HG03460 (cell line): ENCODE measurements at regions not wholly inside any gene's neighbourhood (a gene's known extent, or its start where the extent isn't known, plus 50 kb on each side); places are given as distances from the start of the nearest gene placed in this dataset.
"Not testable (repeated sequence)": the region's sequence is repeated elsewhere in the genome, so short reads cannot be mapped to it uniquely, and the experiment has no call there.

Experiments used
- ATAC-seq: cut with Tn5 transposase; IDR thresholded peaks from one replicate; pipeline ENCODE4 v1.9.1; 2021; ENCODE audit not compliant: unreplicated experiment

DNA sequence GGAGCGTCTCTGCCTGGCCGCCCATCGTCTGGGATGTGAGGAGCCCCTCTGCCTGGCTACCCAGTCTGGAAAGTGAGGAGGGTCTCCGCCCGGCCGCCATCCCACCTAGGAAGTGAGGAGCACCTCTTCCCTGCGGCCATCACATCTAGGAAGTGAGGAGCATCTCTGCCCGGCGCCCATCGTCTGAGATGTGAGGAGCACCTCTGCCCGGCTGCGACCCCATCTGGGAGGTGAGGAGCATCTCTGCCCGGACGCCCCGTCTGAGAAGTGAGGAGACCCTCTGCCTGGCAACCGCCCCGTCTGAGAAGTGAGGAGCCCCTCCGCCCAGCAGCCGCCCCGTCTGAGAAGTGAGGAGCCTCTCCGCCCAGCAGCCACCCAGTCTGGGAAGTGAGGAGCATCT, 84.5 kb downstream of the IDS start:
- ATAC-seq: not testable (repeated sequence)

DNA sequence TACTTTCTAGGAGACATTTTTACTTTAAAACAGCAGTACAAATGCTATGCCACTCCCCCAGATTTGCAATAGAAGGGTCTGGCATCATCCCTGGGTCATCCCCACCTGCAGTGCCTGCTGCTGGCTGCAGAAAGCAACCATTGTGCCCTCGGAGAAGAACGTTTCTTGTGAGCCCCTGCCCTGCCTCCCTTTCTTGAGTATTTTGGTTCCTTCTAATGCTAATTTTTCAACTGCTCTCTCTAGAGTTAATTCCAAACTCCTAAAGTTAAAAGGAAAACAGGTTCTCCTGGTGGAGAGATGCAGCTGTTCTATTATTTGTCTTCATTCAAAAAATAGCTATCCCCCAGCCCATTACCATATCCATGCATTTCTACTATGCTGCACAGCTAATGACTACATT, 107.1 kb downstream of the IDS start:
- ATAC-seq: no peak

DNA sequence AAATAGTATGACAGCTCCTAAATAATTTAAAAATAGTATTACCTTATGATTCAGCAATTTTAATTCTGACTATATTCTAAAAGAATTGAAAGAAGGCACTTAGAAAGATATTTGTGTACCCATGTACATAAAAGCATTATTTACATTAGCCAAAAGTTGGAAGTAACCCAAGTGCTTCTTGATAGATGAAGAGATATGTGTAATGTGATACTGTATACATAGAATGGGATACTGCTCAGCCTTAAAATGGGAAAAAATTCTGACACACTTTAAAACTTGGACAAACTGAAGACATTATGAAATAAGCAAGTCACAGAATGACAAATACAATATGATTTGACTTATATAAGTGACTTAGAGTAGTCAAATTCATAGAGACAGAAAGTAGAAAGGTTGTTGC, 112.2 kb downstream of the IDS start:
- no peak for ATAC-seq

DNA sequence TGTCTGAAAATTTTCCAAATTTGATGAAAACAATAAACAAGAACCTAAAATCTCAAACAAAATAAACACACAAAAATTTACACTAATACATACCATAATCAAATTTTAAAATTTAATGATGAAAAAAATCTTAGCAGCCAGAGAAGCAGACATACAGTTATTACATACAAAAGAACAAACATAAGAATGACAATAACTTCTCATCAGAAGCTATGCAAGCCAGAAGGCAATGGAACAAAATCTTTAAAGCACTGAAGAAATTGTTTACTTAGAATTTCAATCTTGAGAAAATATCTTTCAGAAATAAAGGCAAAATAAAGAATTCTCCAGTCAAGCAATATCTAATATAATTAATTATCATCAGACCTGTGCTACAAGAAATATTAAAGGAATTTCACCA, 121.3 kb downstream of the IDS start:
- no peak for ATAC-seq

DNA sequence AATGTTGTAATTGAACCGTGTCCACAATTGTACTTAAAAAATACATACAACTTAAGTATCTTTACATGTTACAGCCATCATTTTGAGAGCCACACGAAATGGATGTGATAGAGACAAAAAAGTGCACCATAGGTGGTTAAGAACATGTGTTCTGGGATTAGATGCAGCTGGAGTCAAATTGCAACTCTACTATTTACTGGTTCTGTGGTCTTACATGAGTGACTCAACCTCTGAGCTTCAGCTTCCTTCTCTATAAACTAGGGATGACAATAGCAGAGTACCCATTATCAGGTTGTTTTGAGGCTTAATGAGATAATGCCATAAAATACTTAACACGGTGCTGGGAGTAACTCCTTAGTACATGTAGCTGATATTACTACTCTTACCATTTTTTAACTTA, 130.4 kb downstream of the IDS start:
- ATAC-seq: no peak

DNA sequence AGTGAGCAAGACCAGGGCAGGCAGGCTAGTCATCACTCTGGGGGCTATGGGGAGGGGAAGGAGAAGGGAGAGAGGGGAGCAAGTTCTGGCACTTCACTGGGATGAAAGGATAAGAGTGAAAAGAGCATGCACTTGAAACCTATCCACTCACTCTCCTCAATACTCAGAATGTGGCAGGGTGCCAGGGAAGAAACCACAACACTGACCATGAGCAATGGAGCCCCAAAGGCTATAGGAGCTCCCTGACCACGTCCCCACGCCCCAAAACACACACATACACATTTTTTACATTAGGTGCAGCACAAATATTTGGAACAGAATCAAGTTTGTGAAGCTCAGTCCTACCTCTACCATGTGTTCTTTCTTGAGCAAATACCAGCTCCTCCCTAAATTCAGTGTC, 132.2 kb downstream of the IDS start:
- ATAC-seq: no peak

DNA sequence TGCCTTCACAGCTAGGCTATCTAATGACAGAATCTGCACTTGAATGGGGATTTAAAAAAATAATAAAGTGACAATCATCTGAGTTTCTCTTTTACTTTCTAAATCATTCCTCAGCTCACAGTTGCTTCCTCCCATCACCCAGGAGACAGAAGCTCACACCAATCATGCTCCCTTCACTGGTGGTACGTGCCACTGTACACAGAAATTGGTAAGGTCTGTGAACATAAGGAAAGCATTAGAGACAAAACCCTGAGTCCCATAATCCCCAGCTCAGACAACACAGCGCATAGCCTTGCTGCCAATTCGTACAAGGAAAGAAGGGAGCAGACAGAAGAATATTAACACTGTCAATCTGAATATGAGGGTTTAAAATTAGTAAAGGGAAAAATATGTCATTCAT, 133.1 kb downstream of the IDS start:
- ATAC-seq: no peak

DNA sequence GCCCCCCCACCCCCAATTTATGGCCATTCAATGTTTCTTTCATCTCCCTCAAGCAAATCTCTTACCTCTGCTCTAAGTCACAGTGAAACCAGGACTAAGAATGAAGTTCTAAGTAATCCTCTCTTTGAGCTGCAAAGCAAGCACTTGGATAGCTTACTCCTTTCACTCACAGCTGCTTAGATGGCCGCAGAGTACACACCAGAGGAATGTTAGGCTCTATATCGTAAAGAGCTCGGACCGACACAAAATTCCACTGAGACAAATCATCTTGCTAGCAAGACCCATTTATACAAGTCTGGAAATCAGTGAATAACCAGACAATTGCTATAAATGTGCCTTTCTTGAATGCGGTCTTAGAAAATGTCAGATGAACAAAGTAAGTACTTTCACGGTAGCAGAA, 135.0 kb downstream of the IDS start:
- ATAC-seq: no peak

DNA sequence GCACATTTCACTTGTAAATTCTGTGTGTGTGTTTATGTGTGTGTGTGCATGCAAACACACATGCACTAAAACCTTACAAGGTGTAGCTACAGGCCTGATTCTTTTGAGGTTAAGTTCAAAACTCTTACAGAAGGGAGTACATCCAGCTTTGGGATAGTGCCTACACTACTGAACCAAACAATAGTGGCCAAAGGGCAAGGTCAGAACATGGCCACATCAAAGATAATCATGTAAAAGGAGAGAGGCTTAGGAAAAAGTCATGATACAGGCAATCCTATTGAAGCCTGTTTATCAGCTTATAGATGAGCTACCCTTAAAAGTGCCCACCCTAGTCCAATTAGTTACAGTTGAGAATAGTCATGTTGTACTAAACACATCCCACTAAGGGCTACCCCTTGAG, 139.6 kb downstream of the IDS start:
- no peak for ATAC-seq

DNA sequence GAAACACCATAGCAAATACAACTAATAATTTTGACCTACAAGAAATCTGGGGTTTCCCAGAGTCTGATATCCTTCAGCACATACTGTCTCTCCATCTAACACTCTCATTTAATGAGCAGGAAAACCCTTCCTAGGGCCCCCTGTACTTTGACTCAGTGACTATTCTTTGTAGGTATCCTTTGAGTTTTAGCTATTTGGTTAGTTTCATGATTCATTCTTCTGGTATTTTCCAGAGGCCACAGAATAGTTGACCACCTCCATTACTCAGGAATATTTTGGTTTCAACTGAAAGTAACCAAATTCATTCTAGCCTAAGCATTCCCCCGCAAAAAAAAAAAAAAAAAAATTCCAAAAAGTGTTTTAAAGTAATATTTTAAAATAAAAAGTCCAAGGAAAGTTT, 140.0 kb downstream of the IDS start:
- ATAC-seq: no peak

DNA sequence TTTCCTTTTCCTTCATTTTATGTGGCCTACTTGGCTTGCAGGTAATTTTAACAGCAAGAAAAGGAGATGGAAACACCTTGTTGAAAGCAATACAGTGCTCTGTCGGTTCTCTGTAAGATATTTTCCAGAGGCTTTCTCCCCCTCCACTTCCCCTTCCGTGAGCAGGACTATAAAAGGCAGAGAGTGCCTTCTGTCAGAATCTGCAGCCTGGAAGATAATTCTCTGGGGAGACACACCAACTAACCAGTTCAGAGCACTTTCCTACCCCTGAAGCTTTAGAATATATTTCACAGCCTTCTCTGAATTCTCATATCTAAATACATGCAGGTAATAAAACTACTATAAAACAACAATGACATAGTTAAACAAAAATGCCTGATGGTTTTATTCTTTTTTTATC, 141.1 kb downstream of the IDS start:
- no peak for ATAC-seq

DNA sequence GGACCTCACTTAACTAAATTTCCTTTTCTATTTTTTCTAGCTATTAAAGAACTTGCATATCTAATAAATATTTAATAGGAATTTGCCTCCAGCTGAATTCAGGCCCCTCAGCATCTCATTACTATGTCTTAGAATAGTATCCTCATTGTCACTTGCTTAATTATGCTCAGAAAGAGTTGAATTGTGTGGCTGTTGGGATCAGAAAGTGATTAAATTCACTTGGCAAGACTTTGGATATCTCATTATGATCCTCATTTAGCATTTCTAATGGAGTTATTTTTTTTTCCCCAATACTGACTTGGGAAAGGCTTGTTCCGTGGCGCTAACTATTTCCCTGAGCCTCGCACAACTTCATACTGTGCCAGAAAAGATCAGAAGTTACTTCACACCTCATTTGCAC, 158.8 kb downstream of the IDS start:
- ATAC-seq: no peak

DNA sequence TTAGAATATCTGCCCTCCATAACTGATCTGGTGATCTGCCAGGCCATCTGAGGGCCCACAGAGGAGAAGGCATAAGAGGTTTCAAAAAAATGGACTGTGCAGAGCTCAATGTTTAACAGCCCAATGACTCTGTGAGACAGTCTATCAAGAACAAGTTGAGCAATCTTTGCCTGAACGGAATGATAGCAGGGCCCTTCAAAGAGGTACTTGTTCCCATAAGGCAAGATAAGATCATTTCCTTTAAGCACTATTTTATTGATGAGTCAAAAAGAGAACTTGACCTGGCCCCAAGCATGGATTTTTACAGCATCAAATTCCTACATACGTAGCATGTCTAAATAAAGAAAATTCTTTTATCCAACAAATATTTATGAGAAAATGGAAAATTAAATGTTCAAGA, 182.8 kb downstream of the IDS start:
- ATAC-seq: no peak

DNA sequence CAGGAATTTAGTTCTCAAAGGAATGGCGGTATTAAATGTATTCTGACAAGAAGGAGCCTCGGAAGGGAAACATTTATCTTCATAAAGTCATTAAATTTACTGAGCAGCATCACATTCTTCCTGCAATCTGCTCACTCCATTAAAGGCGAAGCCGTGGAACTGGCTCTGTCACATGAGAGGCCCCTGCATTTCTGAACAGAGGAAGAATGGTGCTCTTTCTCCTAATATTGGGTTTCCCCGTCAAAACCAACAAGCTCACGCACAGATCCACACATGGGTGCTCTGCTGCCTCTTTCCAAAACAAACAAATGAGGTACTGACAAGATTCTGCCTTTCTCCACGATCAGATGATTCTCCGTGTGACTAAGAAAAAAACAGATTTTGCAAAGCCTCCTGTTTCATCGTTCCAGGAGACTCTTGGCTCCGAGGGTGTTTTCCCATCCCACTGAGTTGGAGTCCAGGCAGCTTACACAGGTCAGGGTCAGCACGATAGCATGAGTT, 191.2 kb downstream of the IDS start:
- ATAC-seq: no peak

DNA sequence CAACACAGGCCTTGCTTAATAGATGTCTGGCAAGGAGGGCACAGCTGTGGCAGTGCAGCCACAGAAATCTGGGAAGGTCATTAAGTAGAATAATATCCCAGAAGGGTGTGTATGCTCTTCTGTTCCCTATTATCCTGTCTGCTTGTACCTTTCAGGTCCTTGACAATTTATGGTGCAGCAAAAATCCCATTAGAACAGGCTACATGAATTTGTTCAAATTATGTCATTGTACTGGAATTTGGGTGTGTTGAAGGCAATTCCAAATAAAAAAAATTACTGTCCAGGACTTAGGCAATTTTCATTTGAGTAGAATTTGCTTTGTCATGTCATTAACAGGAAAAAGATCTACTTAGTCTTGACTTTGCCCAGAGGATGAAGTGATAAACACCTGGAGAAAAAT, 192.1 kb downstream of the IDS start:
- ATAC-seq: no peak

DNA sequence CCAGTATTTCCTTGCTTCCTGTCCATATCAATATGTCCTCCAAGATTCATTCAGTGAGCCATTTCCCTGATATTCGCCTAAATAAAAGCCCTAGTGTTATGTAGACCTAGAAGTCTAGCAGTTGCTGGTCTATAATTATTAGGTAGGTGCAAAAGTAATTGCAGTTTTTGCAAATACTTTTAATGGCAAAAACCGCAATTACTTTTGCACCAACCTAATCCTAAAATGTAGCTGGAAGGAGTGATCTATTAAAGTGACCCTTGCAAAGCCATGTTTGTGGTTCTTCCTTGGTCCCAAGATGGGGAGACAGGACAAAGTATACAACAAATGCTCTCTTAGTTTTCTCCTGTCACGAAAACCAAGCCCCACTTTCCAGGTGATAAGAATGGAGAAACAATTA, 193.0 kb downstream of the IDS start:
- no peak for ATAC-seq

DNA sequence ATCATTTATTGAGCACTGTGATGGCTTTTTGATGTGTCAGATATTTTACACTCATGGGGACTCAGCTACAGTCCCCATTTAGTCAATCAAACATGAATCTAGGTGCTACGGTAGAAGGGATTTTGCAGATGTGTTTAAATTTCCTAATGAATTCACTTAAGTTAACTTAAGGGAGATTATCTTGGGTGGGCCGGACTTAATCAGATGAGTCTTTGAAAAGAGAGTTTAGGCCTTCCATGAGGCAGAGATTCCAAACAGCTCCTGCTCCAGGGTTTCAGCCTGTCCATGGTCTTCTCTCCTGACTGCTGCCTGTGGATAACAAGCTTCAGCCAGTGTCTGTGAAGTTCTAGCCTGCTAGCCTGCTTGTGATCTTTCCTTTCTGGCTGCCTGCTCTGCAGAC, 202.4 kb downstream of the IDS start:
- no peak for ATAC-seq

DNA sequence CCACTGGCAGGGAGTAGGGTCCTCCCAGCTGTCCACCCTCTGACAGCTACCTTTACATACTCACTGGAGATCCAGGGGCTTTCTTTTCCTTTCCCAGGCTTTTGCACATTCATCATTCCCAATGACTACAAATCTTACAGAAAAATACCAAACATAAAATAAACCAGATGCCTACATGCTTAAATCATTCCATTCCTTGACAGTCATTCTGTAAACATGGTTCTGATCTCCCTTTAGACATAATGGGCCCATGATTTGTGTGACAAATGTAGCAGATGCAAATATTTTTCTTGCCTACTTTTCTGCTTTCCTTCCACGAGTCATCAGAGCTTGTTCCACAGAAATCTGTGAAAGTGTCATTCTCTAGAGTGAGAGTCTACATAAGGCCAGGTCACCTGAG, 207.0 kb downstream of the IDS start:
- no peak for ATAC-seq

DNA sequence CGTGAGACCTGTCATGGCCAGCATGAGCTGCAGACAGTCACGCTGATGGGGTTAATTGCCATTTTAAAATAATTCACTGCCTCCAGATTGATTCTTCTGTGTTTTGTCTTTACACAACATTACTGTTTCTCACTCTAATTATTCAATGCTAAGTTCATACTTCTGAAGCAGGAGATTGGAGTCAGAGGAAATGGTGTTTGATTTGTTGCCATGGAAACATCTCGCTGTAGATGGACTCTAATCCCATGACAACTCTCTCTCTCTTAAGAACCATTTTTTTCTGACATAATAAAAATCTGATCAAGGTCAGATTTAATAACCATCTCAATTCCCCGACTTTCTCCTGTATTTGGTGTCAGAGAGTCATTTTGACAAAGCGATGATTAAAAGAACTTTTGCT, 209.0 kb downstream of the IDS start:
- ATAC-seq: no peak

DNA sequence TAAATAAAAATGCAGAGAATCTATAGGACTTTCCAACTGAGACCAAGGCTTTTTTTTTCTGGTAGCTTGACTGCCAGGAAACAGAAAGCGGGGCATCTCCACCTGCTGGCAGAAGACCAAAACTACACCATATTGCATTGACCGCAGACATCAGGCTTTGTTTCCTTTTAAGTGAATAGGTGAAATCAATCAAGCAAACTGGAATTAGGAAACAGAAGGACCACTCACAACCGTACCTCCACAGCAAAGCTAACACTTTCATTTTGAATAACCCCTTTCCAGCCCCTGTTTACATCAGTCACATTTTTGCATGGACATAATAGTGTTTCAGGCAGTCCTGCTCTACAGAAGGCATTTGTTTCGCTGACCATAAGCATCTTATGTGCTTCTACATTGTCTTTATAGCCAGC, 218.2 kb downstream of the IDS start:
- no peak for ATAC-seq

DNA sequence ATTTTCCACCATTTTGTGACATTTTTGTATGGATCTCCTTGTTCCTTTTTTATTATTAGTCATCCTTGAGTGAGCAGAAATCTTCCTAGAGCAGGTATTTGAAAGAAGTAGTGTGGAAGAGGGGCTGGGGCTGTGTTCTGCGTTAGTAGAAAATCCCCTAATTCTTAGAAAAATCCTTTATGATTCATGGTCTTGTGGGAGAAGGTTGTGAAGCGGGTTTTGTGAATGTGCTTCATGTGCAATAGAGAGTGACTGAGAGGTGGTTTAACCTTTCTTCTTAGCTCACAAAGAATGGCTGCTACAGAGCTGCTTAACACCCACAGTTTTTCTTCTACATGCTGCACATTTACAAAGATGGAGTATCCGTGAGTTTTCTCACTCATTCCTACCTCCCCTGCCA, 220.5 kb downstream of the IDS start:
- no peak for ATAC-seq

DNA sequence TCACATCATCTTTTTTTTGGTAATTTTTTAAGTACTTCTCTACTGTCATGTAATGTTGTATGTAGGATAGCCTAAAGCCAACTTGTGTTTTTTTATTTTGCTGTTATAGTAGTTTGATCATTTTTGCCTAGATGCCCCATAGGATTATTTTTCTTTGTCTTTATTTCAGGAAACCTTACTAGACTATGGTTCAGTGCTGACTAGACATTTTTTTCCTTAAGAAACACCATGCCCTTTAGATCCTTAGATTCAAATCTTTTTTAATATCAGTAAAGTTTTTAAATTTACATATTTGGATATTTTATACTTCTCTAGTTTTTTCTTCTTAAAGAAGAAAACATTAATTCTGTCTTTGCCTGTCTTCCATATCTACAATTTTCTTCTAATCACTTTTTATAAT, 221.3 kb downstream of the IDS start:
- no peak for ATAC-seq

DNA sequence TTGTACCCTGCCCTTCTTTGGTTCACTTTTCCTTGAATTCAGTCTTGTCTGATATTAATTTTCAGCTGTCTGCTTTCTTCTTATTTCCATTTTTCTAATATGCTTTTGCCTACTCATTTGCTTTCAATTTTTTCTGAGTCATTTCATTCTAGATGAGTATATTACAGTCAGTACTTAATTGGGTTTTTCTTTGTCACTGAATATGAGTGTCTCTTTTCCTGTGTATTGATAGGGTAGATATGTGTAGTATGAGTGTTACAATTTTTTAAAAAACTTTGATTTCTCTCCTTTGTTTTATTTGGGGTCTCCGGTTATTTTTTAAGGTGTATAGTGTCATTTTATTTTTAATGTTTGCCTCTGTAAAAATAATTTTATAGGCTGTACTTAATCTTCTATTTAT, 222.2 kb downstream of the IDS start:
- no peak for ATAC-seq

DNA sequence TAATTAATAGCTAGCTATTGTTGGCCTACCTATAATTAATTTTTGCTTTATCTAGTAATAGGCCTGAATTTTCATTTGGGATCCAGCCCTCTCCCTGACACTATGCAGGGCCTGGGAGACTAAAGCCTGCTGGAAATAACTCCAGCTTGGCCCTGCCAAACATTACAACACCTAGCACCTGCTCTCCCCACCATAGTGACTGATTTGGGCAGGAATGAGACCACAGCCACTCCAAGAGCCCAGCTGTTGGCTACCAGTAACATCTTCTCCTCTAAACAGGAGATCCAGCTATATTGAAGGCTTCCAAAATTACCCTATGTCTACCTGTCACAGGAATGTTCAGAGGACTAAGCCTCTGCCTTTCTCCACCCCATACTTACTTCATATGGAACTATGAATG, 225.1 kb downstream of the IDS start:
- no peak for ATAC-seq
